Mucosa of descending colon (tissue), 3 donors: ENCODE measurements at regions not wholly inside any gene's neighbourhood (a gene's known extent, or its start where the extent isn't known, plus 50 kb on each side); places are given as distances from the start of the nearest gene placed in this dataset.
"Not testable (repeated sequence)": the region's sequence is repeated elsewhere in the genome, so short reads cannot be mapped to it uniquely, and the experiment has no call there.

Source experiments
- ATAC-seq: fragments of 200-7000 bp; cut with Tn5 transposase; one replicate; pipeline ENCODE4 v1.9.1; 2020; ENCODE audit warnings: mild to moderate bottlenecking, moderate library complexity
- DNase-seq, 3 donors: peaks; one replicate each; pipeline ENCODE4 v3.0.0-alpha.2; 2020
- H3K36me3 ChIP-seq: fragments of 200-600 bp; one replicate; pipeline ENCODE4 v1.8.0; 2021; ENCODE audit warnings: low read depth, mild to moderate bottlenecking
- H3K4me1 ChIP-seq: fragments of 200-600 bp; one replicate; pipeline ENCODE4 v1.8.0; 2021; ENCODE audit warnings: low read depth, mild to moderate bottlenecking
- H3K4me3 ChIP-seq: fragments of 200-600 bp; one replicate; pipeline ENCODE4 v1.8.0; 2021; ENCODE audit warnings: mild to moderate bottlenecking
- H3K9me3 ChIP-seq: fragments of 200-600 bp; one replicate; pipeline ENCODE4 v1.8.0; 2021; ENCODE audit warnings: mild to moderate bottlenecking
- CTCF ChIP-seq: fragments of 200-600 bp; IDR thresholded peaks from one replicate; pipeline ENCODE4 v1.8.0; 2022; ENCODE audit warnings: antibody characterized with exemption, mild to moderate bottlenecking
- intact Hi-C, 2 donors: fragments of 100-400 bp; cut with DNase I in 1 of 2; cut with micrococcal nuclease in 1 of 2; formaldehyde crosslinking; loops; one replicate each; pipeline versions ENCODE4 v1.11.0 to v1.11.1; 2022; cut with DNase I, micrococcal nuclease
- donor health status: DM: no; HTN: no; CAD: no; lungs with moderate emphysema.
- donor health status: DM: no; HTN: no; CAD: no.
- donor health status: DM: no; HTN: yes; CAD: no.

GRCh38 chr2:215631696-215632095 lies 195.8 kb upstream of the FN1 start:
- no peak for TF ChIP-seq CTCF
- no peaks in the 10 kb centered on the region for H3K36me3 ChIP-seq
- intact Hi-C loops: no loop called here

GRCh38 chr2:215630796-215631195 lies 194.9 kb upstream of the FN1 start:
- DNase-seq, H3K36me3 ChIP-seq, ATAC-seq, intact Hi-C loops, H3K4me3 ChIP-seq, H3K4me1 ChIP-seq: not testable (repeated sequence)
- H3K9me3 ChIP-seq: peaks cover 19% of the 10 kb centered on the region

More at GRCh38 chr2:215631696-215632095, 195.8 kb upstream of the FN1 start:
- Histone ChIP-seq H3K9me3 (peaks cover 19% of the 10 kb centered on the region), H3K4me1 (no peaks in the 10 kb centered on the region), H3K4me3 (no peak overlapping the region)
- DNase-seq (no peak), ATAC-seq (no peak)

DNA sequence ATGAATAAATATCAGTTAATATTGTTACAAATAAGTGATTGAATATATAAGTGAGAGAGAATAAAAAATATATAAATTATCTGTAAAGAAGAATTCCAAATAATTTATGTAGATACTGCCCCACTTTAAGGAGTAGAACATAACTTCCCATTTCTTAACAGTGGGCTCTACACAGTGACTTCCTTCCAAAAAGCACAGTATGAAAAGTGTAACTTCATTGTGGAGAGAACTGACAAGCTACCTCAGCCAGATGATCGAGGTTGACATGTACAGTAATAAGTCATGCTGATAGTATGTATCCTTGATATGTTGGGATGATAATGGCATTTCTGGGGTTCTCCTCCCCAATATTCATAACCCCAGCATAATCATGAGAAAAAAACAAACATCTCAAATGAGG lies 191.9 kb upstream of the FN1 start:
- no peak for ATAC-seq
- no peaks in the 10 kb centered on the region for H3K36me3 ChIP-seq
- no peak overlapping the region for H3K4me3 ChIP-seq
- H3K4me1 ChIP-seq: no peaks in the 10 kb centered on the region
- peaks cover 8% of the 10 kb centered on the region for H3K9me3 ChIP-seq
- intact Hi-C loops: no loop called here
- DNase-seq: no peak
- no peak for TF ChIP-seq CTCF

DNA sequence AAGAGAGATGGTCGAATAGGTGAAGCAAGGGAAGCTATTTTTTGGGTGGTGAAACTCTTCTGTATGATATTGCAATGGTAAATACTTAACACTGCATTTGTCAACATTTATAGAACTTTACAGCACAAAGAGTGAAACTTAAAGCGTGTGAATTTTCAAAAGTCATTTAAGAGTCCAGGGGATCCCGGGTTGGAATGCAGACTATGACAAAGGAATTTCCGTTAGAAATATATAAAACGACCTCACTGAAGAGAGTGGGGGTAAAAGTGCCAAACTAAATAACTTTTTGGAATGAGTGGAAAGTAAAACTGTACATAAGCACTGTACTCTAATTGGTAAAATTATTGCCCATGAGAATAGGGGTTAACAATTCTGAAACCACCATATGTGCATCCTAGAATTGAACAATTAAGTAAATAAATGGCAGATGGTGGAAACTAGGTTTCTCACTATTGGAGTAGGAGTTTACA lies 191.0 kb upstream of the FN1 start:
- Histone ChIP-seq H3K4me1 (no peaks in the 10 kb centered on the region), H3K36me3 (no peaks in the 10 kb centered on the region), H3K4me3 (no peak overlapping the region), H3K9me3 (peaks cover 6% of the 10 kb centered on the region)
- no peak for DNase-seq
- intact Hi-C loops: no loop called here
- no peak for ATAC-seq
- TF ChIP-seq CTCF: no peak

GRCh38 chr2:215626063-215626462 lies 190.2 kb upstream of the FN1 start:
- ATAC-seq: no peak
- DNase-seq: no peak
- TF ChIP-seq CTCF: no peak
- H3K4me1 ChIP-seq: no peaks in the 10 kb centered on the region
- H3K4me3 ChIP-seq: no peak overlapping the region
- peaks cover 6% of the 10 kb centered on the region for H3K9me3 ChIP-seq
- no peaks in the 10 kb centered on the region for H3K36me3 ChIP-seq
- intact Hi-C loops: no loop called here

DNA sequence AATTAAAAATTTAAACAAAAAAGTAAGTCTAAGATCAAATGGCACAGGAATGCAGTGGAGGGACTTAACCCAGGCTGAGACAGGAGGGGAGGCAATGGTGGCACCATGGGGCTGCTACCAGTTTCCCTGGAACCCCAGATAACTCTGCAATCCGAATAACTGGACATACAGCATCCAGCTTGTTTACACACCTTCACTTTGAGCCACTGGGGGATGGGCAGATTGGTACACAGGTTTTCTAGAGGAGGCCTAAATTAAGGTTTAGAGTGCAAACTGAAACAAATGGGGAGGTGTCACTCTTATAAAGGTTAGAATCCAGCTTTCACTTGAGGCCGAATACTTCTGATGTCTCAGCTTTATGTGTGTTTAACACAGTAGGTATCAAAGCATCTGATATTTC lies 189.3 kb upstream of the FN1 start:
- intact Hi-C loops: no loop called here
- no peaks in the 10 kb centered on the region for H3K9me3 ChIP-seq
- no peak for TF ChIP-seq CTCF
- no peaks in the 10 kb centered on the region for H3K4me1 ChIP-seq
- H3K36me3 ChIP-seq: no peaks in the 10 kb centered on the region
- H3K4me3 ChIP-seq: no peak overlapping the region
- DNase-seq: no peak
- ATAC-seq: no peak
